GM23248 (cell line): ENCODE measurements at regions not wholly inside any gene's neighbourhood (a gene's known extent, or its start where the extent isn't known, plus 50 kb on each side); places are given as distances from the start of the nearest gene placed in this dataset.

Experiments used
- EZH2 ChIP-seq: fragments of 200-600 bp; sonication (generic); IDR thresholded peaks from 2 replicates; pipeline ENCODE4 v1.6.1; 2018; ENCODE audit warnings: antibody characterized with exemption, mild to moderate bottlenecking; ENCODE audit not compliant: insufficient read depth, poor library complexity, severe bottlenecking
- EZH2phosphoT487 ChIP-seq: fragments of 200-600 bp; sonication (generic); IDR thresholded peaks from 2 replicates; pipeline ENCODE4 v1.6.1; 2018; ENCODE audit warnings: antibody characterized with exemption, moderate library complexity, mild to moderate bottlenecking, low read depth; ENCODE audit not compliant: insufficient read depth

DNA sequence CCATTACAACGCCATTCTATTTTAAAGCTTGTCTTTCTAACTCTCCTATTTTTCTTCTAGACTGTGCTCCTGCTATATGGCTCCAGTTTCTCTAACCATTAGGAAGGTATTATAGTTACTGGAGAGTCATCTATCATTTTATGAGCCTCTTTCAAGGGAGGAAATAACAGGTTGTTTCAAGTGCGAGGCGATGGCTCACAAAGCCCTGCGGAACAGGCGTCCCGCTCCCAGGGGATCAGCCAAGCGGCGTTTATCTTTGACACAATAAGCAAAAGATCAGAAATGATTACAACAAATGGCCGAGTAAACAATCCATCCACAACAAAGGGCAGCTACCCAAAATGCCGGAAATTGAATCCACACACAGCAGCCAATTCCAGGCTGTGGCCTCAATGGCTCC, 249.5 kb upstream of the POU3F1 start:
- TF ChIP-seq EZH2 (no peak), EZH2phosphoT487 (no peak)
